ENCODE measurements at regions not wholly inside any gene's neighbourhood (a gene's known extent, or its start where the extent isn't known, plus 50 kb on each side); places are given as distances from the start of the nearest gene placed in this dataset.

DNA sequence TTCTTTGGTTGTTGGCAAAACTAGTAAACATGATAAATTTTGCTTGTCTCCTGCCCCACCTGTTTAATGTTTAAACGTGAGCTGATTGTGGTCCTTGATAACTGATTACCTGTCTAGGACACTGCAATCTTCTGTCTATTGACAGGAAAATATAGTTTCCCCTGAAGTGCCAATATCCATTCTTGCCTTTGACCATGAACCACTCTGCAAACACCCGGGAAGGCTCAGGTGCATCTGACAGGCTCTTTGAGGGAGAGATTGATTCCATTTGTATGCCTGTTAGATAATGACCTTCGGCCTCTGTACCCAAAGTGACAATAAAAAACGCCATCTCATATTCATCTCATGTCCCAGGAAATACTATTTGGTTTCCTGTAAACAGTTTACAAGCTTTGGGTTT is 453.0 kb downstream of the CENPC start:
- no peak for TF ChIP-seq CTCF (IDR thresholded peaks at IDR 0.05)
- no peak for TF ChIP-seq POLR2A (IDR thresholded peaks at IDR 0.05)

All from breast epithelium (tissue), 3 donors.